ENCODE measurements at regions not wholly inside any gene's neighbourhood (a gene's known extent, or its start where the extent isn't known, plus 50 kb on each side); places are given as distances from the start of the nearest gene placed in this dataset.

- TF ChIP-seq CTCF (IDR thresholded peaks at IDR 0.05) (no peak), POLR2A (IDR thresholded peaks at IDR 0.05) (no peak)
Observed at GRCh38 chr16:17798716-17799115, 328.0 kb upstream of the XYLT1 start.
